WERI-Rb-1 (cell line): ENCODE measurements at regions not wholly inside any gene's neighbourhood (a gene's known extent, or its start where the extent isn't known, plus 50 kb on each side); places are given as distances from the start of the nearest gene placed in this dataset.

Source experiments
- DNase-seq: peaks from one replicate; pipeline ENCODE4 v3.0.0-alpha.2; 2020
- H3K27ac ChIP-seq: fragments of 250-450 bp; sonication (Bioruptor Pico); 2 replicates; pipeline ENCODE4 v1.5.1; 2020; ENCODE audit warnings: mild to moderate bottlenecking, moderate library complexity
- H3K27me3 ChIP-seq: fragments of 250-450 bp; sonication (Bioruptor Pico); 2 replicates; pipeline ENCODE4 v1.5.1; 2021; ENCODE audit warnings: mild to moderate bottlenecking, low read depth, moderate library complexity; ENCODE audit not compliant: insufficient read depth, severe bottlenecking
- H3K36me3 ChIP-seq: fragments of 250-450 bp; sonication (Bioruptor Pico); 2 replicates; pipeline ENCODE4 v1.5.1; 2020; ENCODE audit warnings: mild to moderate bottlenecking, moderate library complexity
- H3K4me3 ChIP-seq: 2 replicates; pipeline ENCODE4 v1.5.1; 2011; ENCODE audit warnings: low read depth, mild to moderate bottlenecking, control low read depth, low read length
- H3K9me3 ChIP-seq: fragments of 250-450 bp; sonication (Bioruptor Pico); 2 replicates; pipeline ENCODE4 v1.5.1; 2021; ENCODE audit warnings: mild to moderate bottlenecking, moderate library complexity; ENCODE audit not compliant: severe bottlenecking
- TF ChIP-seq, protein P1 (sequence below): IDR thresholded peaks from 2 replicates; pipeline ENCODE4 v1.5.1; 2011; ENCODE audit warnings: low read depth, mild to moderate bottlenecking, control low read depth, inconsistent platforms, low read length

DNA sequence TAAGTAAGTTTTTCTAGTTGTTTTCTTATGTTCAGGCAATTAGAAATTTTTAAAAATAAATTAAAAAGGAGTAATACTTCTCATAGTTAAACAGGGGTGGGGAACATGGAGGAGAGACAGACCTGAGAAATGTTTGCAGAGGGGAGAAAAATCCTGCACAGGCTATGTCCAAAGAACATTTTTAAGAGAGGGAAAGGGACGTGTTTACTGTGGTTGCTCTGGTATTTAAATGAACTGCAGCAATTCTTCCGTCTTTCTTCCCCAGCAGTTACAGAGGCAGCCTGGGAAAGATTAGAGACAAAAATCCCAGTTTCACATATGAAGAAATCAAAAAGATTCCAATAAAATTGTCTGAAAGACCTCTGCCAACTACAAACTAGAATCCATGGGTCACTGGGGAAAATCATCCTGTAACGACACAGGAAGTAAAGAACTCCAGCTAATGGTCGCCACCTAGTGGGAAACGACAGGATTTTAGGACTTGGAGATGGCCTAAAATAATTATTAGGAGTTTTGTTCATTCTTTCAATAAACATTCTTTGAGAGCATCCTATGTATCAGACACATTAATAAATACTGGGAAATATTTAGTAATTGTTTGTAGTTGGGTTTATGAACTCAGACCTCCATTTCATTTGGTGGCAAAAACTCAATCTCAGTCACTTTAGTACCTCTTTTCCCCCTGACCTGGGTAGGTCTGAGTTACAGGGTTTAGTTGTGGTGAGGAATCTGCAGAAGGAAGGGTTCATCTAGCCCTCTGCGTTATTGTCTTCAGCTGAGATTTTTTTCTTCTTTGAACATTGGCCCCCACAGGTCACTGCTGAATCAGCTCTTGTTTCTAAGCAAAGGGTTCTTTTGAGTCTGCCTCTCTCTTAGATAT is 69.9 kb upstream of the GOLIM4 start:
- H3K27ac ChIP-seq: no peak overlapping the region
- peak; percentile 56 for DNase-seq
- H3K9me3 ChIP-seq: no peaks in the 10 kb centered on the region
- H3K27me3 ChIP-seq: no peaks in the 10 kb centered on the region
- TF ChIP-seq, protein P1, sequence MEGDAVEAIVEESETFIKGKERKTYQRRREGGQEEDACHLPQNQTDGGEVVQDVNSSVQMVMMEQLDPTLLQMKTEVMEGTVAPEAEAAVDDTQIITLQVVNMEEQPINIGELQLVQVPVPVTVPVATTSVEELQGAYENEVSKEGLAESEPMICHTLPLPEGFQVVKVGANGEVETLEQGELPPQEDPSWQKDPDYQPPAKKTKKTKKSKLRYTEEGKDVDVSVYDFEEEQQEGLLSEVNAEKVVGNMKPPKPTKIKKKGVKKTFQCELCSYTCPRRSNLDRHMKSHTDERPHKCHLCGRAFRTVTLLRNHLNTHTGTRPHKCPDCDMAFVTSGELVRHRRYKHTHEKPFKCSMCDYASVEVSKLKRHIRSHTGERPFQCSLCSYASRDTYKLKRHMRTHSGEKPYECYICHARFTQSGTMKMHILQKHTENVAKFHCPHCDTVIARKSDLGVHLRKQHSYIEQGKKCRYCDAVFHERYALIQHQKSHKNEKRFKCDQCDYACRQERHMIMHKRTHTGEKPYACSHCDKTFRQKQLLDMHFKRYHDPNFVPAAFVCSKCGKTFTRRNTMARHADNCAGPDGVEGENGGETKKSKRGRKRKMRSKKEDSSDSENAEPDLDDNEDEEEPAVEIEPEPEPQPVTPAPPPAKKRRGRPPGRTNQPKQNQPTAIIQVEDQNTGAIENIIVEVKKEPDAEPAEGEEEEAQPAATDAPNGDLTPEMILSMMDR: peak; percentile 56
- H3K36me3 ChIP-seq: no peaks in the 10 kb centered on the region
- H3K4me3 ChIP-seq: no peak overlapping the region

DNA sequence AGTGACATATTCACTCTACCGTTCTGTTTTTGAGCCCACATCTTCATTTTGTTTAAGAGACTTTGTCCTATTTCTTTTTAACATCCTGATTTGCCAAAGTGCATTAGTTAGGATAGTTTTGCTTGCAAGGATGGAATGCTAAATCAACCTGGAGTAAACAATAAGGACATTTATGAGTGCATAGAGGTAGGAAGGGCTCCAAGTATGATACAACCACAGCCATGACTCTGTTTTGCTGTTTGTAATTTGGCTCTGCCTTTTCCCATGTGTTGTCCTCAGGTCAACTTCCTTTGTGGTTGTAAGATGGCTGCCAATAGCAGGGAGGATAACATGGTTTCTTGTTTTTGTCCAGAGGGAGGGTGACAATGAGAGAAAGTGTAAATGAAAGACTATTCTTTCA is 66.4 kb upstream of the GOLIM4 start:
- H3K9me3 ChIP-seq: no peaks in the 10 kb centered on the region
- TF ChIP-seq, protein P1: no peak

DNA sequence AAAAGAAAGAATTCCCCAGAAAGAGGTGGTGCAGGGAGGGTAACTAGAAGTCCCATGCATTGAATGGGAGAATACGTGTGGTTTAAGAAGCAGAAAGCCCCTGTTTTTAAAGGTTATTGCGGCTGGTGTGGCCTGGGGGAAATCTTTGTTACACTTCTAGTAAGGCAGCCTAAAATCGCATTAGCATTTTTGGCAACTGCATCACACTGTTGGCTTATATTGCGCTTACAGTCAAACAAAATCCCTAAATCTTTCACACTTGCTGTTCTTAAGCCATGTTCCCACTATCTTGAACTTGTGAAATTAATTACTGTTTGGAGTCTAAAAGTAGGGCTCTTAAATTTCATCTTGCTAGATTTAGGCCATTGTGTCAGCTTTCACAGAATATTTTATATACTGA is 66.0 kb upstream of the GOLIM4 start:
- Histone ChIP-seq H3K27ac (no peak overlapping the region), H3K9me3 (no peaks in the 10 kb centered on the region), H3K36me3 (no peaks in the 10 kb centered on the region), H3K27me3 (no peaks in the 10 kb centered on the region), H3K4me3 (no peak overlapping the region)
- no peak for DNase-seq
- TF ChIP-seq, protein P1: no peak

More for the DNA sequence above, 66.4 kb upstream of the GOLIM4 start:
- no peaks in the 10 kb centered on the region for H3K27me3 ChIP-seq
- H3K36me3 ChIP-seq: no peaks in the 10 kb centered on the region
- H3K27ac ChIP-seq: no peak overlapping the region
- no peak for DNase-seq
- H3K4me3 ChIP-seq: no peak overlapping the region

DNA sequence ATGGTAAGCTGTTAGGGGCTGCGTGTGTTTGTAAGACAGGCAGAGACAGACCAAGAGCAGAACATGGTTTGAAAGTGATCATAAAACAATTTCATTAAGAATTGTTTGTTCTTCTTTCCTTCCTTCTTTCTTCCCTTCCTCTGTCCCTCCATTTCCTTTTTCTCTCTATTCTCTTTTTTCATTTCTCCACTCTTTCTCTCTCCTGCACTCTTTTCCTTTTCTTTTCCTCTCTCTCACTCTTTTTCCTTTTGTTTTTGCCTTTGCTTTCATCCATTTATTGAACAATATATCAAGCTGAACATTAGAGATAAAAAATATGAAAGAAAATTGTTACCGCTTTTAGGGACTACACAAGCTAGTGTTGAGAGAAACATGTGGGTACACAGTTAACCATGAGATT is 62.2 kb upstream of the GOLIM4 start:
- DNase-seq: no peak
- H3K4me3 ChIP-seq: no peak overlapping the region
- peaks cover 3% of the 10 kb centered on the region for H3K9me3 ChIP-seq
- TF ChIP-seq, protein P1: no peak
- no peaks in the 10 kb centered on the region for H3K27me3 ChIP-seq
- H3K27ac ChIP-seq: no peak overlapping the region
- no peaks in the 10 kb centered on the region for H3K36me3 ChIP-seq

DNA sequence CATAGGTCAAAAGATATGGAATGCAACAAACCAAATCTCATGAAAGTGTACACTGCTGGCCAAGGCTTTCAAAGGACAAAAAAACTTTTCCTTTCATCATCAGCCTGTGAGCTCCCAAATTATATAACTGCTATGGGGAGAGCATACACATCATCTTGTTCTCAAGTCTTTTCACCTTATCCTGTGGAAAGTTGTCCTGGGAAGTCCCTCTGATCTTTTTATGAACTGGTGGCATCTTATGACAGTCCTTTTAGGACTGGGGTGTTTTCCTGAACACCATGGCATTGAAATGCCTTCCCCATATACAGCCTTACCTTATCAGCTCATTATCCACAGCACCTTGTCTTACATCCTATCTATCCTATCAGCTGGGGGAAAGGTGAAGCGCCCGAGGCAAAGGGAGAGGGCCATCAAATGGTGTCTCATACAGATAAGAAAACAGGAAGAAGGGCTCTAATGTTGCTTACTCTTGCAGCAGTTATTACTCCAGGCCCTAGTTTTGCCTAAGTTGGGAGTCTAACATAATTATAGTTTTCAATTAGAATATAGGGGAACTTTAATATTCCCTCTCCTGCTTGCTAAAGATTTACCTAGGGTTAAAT is 61.5 kb upstream of the GOLIM4 start:
- no peak for DNase-seq
- H3K36me3 ChIP-seq: no peaks in the 10 kb centered on the region
- no peaks in the 10 kb centered on the region for H3K27me3 ChIP-seq

More for the DNA sequence above, 61.5 kb upstream of the GOLIM4 start:
- no peak overlapping the region for H3K4me3 ChIP-seq
- H3K9me3 ChIP-seq: peaks cover 7% of the 10 kb centered on the region
- H3K27ac ChIP-seq: no peak overlapping the region
- TF ChIP-seq, protein P1: no peak
